ENCODE measurements at regions not wholly inside any gene's neighbourhood (a gene's known extent, or its start where the extent isn't known, plus 50 kb on each side); places are given as distances from the start of the nearest gene placed in this dataset.

- no peak for TF ChIP-seq CTCF (IDR thresholded peaks at IDR 0.05; ENCODE audit: control extremely low read depth in 1 of 3, insufficient read depth in 1 of 3, low read depth in 1 of 3, low read length in 3 of 3)
- TF ChIP-seq NANOG (IDR thresholded peaks at IDR 0.05; ENCODE audit: insufficient read depth, low read depth, low read length, poor library complexity, severe bottlenecking): no peak
- TF ChIP-seq SIRT6 (IDR thresholded peaks at IDR 0.05; ENCODE audit: low read length): no peak
These were observed 169.7 kb upstream of the SALL4 start (continued) for GRCh38 chr20:51972056-51972455.

Measured in H1 (cell line).